Gastroesophageal sphincter (tissue), 3 donors: ENCODE measurements at regions not wholly inside any gene's neighbourhood (a gene's known extent, or its start where the extent isn't known, plus 50 kb on each side); places are given as distances from the start of the nearest gene placed in this dataset.

ENCODE experiments used
- POLR2A ChIP-seq, 2 donors: fragments of 450-650 bp; IDR thresholded peaks; one replicate each; pipeline ENCODE4 v1.6.1; 2017; ENCODE audit warnings: antibody characterized with exemption in 2 of 2, mild to moderate bottlenecking in 2 of 2, moderate library complexity in 1 of 2
- TF ChIP-seq, protein P1 (sequence below), 4 experiments: fragments of 200-600 bp in 2 of 4; fragments of 450-650 bp in 2 of 4; sonication (generic) in 1 of 4; IDR thresholded peaks; one replicate each; pipeline ENCODE4 v1.5.1; 2017 to 2019; ENCODE audit warnings: antibody characterized with exemption in 4 of 4, mild to moderate bottlenecking in 2 of 4, moderate library complexity in 2 of 4

DNA sequence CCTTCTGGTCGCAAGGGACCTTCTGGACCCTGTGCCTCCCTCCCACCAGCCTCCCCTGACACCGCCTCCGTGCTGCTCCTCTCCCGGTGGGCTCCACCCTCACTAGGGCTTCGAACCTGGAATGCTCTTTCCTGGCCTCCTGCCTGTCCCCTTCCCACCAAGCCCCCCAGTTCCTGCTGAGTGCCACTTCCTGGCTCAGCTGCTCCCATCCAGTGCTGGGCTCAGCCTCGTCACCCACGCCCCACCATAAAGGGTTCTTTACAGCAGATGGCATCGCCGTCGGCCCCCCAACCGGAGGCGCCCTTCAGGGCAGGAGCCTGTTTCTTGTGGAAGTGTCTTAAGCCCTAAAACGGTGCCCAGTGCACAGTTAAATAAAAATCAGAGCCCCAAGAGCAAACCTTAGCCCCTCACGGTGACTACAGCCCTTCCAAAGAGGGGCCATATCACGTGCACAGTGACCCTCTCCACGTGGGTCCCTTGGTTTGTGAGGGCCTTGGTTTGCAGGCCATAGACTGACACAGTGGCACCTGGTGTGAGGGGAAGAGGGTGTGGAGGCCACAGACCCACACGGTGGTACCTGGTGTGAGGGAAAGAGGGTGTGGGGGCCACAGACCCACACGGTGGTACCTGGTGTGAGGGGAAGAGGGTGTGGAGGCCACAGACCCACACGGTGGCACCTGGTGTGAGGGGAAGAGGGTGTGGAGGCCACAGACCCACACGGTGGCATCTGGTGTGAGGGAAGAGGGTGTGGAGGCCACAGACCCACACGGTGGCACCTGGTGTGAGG is 111.4 kb downstream of the METRNL start:
- TF ChIP-seq, protein P1, sequence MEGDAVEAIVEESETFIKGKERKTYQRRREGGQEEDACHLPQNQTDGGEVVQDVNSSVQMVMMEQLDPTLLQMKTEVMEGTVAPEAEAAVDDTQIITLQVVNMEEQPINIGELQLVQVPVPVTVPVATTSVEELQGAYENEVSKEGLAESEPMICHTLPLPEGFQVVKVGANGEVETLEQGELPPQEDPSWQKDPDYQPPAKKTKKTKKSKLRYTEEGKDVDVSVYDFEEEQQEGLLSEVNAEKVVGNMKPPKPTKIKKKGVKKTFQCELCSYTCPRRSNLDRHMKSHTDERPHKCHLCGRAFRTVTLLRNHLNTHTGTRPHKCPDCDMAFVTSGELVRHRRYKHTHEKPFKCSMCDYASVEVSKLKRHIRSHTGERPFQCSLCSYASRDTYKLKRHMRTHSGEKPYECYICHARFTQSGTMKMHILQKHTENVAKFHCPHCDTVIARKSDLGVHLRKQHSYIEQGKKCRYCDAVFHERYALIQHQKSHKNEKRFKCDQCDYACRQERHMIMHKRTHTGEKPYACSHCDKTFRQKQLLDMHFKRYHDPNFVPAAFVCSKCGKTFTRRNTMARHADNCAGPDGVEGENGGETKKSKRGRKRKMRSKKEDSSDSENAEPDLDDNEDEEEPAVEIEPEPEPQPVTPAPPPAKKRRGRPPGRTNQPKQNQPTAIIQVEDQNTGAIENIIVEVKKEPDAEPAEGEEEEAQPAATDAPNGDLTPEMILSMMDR (IDR thresholded peaks at IDR 0.05): no peak
- no peak for TF ChIP-seq POLR2A (IDR thresholded peaks at IDR 0.05)
